IMR-90 (cell line): ENCODE measurements at regions not wholly inside any gene's neighbourhood (a gene's known extent, or its start where the extent isn't known, plus 50 kb on each side); places are given as distances from the start of the nearest gene placed in this dataset.

Source experiments
- BHLHE40 ChIP-seq: fragments of 150-350 bp; IDR thresholded peaks from 2 replicates; pipeline ENCODE4 v1.6.1; 2016; ENCODE audit warnings: mild to moderate bottlenecking, low read depth, low read length
- CEBPB ChIP-seq: IDR thresholded peaks from 2 replicates; pipeline ENCODE4 v1.6.1; 2012; ENCODE audit warnings: low read depth, low read length, improper control_type of control experiment
- MAFK ChIP-seq: IDR thresholded peaks from 2 replicates; pipeline ENCODE4 v1.6.1; 2012; ENCODE audit warnings: low read depth, low read length, improper control_type of control experiment
- MAZ ChIP-seq: IDR thresholded peaks from 2 replicates; pipeline ENCODE4 v1.6.1; 2012; ENCODE audit warnings: low read depth, mild to moderate bottlenecking, low read length, improper control_type of control experiment, moderate library complexity, borderline replicate concordance
- MXI1 ChIP-seq: IDR thresholded peaks from 2 replicates; pipeline ENCODE4 v1.6.1; 2012; ENCODE audit warnings: low read depth, mild to moderate bottlenecking, low read length, moderate library complexity, borderline replicate concordance
- NFE2L2 ChIP-seq: fragments of 150-350 bp; IDR thresholded peaks from 2 replicates; pipeline ENCODE4 v1.6.1; 2016; ENCODE audit warnings: low read depth, mild to moderate bottlenecking, low read length
- POLR2A ChIP-seq: IDR thresholded peaks from 2 replicates; pipeline ENCODE4 v1.6.1; 2012; ENCODE audit warnings: mild to moderate bottlenecking, low read depth, low read length
- RAD21 ChIP-seq: IDR thresholded peaks from 2 replicates; pipeline ENCODE4 v1.6.1; 2012; ENCODE audit warnings: low read length, improper control_type of control experiment
- RCOR1 ChIP-seq: IDR thresholded peaks from 2 replicates; pipeline ENCODE4 v1.6.1; 2012; ENCODE audit warnings: mild to moderate bottlenecking, low read length, improper control_type of control experiment; ENCODE audit not compliant: insufficient replicate concordance
- TF ChIP-seq, protein P1 (sequence below): conservative IDR thresholded peaks from 2 replicates; pipeline ENCODE4 v1.5.1; 2012; ENCODE audit warnings: mild to moderate bottlenecking, low read depth, low read length, improper control_type of control experiment
- TF ChIP-seq, protein P2 (sequence below): fragments of 150-350 bp; IDR thresholded peaks from 2 replicates; pipeline ENCODE4 v1.6.1; 2017; ENCODE audit warnings: mild to moderate bottlenecking, antibody characterized with exemption, low read length, low read depth
- TF ChIP-seq, protein P3 (sequence below): fragments of 150-350 bp; IDR thresholded peaks from 2 replicates; pipeline ENCODE4 v1.6.1; 2016; ENCODE audit warnings: low read depth, mild to moderate bottlenecking, low read length, moderate library complexity, borderline replicate concordance

DNA sequence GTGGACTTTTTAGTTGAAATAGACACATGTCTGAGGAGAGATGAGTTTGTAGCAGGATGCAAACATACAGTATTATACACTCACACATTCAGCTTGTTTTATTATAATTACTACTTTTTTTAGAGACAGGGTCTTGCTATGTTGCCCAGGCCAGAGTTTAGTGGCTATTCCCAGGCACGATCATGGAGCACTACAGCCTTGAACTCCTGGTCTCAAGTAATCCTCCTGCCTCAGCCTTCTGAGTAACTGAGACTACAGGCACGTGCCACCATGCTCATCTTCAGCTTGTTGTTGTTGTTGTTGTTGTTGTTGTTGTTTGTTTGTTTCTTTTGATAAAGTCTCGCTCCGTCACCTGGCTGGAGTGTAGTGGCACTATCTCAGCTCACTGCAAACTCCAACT is 94.7 kb upstream of the ACSL4 start:
- TF ChIP-seq, protein P1, sequence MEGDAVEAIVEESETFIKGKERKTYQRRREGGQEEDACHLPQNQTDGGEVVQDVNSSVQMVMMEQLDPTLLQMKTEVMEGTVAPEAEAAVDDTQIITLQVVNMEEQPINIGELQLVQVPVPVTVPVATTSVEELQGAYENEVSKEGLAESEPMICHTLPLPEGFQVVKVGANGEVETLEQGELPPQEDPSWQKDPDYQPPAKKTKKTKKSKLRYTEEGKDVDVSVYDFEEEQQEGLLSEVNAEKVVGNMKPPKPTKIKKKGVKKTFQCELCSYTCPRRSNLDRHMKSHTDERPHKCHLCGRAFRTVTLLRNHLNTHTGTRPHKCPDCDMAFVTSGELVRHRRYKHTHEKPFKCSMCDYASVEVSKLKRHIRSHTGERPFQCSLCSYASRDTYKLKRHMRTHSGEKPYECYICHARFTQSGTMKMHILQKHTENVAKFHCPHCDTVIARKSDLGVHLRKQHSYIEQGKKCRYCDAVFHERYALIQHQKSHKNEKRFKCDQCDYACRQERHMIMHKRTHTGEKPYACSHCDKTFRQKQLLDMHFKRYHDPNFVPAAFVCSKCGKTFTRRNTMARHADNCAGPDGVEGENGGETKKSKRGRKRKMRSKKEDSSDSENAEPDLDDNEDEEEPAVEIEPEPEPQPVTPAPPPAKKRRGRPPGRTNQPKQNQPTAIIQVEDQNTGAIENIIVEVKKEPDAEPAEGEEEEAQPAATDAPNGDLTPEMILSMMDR = no peak
- TF ChIP-seq, protein P2, sequence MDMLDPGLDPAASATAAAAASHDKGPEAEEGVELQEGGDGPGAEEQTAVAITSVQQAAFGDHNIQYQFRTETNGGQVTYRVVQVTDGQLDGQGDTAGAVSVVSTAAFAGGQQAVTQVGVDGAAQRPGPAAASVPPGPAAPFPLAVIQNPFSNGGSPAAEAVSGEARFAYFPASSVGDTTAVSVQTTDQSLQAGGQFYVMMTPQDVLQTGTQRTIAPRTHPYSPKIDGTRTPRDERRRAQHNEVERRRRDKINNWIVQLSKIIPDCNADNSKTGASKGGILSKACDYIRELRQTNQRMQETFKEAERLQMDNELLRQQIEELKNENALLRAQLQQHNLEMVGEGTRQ = no peak
- TF ChIP-seq POLR2A (no peak), MAFK (no peak), RAD21 (no peak), NFE2L2 (no peak), CEBPB (no peak), BHLHE40 (no peak), MXI1 (no peak), RCOR1 (no peak), MAZ (no peak)
- TF ChIP-seq, protein P3, sequence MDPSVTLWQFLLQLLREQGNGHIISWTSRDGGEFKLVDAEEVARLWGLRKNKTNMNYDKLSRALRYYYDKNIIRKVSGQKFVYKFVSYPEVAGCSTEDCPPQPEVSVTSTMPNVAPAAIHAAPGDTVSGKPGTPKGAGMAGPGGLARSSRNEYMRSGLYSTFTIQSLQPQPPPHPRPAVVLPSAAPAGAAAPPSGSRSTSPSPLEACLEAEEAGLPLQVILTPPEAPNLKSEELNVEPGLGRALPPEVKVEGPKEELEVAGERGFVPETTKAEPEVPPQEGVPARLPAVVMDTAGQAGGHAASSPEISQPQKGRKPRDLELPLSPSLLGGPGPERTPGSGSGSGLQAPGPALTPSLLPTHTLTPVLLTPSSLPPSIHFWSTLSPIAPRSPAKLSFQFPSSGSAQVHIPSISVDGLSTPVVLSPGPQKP = no peak
